ENCODE measurements at regions not wholly inside any gene's neighbourhood (a gene's known extent, or its start where the extent isn't known, plus 50 kb on each side); places are given as distances from the start of the nearest gene placed in this dataset.

DNA sequence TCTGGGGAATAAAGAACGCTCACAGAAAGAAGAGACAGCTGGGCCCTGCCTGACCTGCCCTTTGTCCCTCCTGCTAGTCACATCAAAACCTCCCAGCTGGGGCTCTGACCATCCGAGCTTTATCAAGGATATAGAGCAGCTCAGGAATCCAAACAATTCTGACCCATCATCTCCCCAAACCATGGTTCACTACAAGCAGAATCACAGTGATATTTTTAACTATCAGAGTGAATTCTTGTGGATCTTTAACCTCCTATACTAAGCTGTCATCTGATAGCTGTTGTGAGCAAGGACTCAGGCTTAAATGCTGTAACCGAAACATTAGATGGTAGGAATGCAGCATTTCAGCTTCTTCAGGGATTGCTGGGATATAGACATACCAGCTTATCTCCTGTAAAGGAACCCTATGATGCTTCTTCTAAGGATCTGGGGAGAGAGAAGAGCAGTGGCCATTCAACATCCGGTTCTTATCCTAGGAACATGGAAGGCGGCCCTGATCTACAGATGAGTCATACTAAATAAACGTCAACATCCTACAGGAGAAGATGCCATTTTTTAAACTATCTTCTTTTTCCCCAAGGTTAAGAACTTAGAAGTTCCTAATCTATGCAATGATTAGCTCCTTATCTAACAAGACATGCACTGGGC lies 84.7 kb upstream of the AKIP1 start:
- H3K27ac ChIP-seq, result no peak overlapping the region
- TF ChIP-seq ZFX (IDR thresholded peaks at IDR 0.05), result no peak
- no peak for TF ChIP-seq CTCF (conservative IDR thresholded peaks at IDR 0.05)

DNA sequence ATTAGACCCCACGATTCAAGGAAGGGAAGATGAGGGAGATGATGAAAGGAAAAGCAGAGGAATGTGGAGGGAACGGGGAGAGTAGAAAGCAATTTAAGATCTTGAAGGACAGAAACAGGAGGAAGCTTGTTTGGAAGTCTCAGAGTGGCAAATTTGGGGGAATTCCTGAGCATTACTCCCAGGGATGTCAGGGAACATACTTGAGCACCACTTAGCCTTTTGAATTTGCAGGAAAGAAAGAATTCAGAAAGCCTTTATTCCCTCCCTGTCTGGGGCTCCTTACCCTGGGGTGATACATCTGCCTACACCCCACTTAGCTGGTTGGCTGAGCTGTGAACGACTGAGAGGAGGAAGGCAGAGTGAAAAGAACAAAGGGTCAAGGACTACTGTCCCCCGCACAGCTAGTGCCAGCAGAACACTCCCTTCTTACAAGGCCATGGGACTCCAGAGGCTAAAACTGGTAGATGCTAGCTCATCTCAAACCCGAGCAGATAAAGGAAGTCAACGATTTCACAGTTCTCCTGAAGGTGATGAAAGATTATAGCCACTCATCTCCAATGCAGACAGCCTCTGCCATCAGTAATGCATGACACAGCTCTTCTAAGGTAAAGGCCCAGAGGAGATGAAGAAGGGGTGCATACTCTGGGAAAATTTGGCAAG lies 84.0 kb upstream of the AKIP1 start:
- no peak overlapping the region for H3K27ac ChIP-seq
- TF ChIP-seq ZFX (IDR thresholded peaks at IDR 0.05), result no peak
- no peak for TF ChIP-seq CTCF (conservative IDR thresholded peaks at IDR 0.05)

GRCh38 chr11:8828046-8828445 lies 82.9 kb upstream of the AKIP1 start:
- TF ChIP-seq ZFX (IDR thresholded peaks at IDR 0.05) (no peak), CTCF (conservative IDR thresholded peaks at IDR 0.05) (no peak)
- H3K27ac ChIP-seq, result no peak overlapping the region

- H3K27ac ChIP-seq, result no peak overlapping the region
- TF ChIP-seq ZFX (IDR thresholded peaks at IDR 0.05) (no peak), CTCF (conservative IDR thresholded peaks at IDR 0.05) (no peak)
These were observed 82.2 kb upstream of the AKIP1 start for GRCh38 chr11:8828580-8829361.

DNA sequence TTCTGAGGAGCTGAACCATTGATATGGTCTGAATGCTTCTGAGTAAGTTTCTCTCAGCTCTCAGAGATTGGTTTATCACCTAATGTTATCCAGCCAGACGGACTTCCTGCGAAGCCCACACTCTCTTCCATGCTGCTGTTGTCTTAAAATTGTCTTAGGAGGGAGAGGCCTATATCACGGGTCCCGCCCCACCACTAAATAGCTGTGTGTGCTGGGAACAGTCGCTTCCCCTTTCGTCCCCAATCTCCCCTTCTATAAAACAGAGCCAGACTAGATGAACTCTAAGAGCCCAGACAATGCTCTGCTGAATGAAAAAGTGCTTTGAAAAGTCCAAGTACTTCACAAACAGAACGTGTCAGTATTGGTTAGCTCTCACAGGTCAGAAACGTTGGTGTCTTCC lies 81.4 kb upstream of the AKIP1 start:
- no peak for TF ChIP-seq CTCF (conservative IDR thresholded peaks at IDR 0.05)
- TF ChIP-seq ZFX (IDR thresholded peaks at IDR 0.05), result no peak
- H3K27ac ChIP-seq, result no peak overlapping the region

DNA sequence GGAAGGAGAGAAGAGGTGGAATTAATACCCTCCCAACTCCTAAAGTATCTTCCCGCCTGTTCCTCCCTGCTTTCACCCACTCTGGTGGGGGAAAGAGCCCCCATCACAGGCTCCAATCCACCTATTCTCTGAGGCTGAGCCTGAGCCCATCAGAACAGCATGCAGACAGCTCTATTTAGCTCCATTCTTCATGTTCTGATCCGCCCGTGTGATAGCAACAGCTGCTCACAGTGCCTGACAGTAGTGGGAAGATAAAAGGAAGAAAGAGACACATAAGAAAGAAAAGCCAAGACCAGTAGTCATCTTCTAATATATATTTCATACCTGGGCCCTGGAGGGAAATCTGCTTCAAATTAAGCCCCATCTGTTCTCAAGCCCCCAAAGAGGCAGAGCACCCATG lies 80.3 kb upstream of the AKIP1 start:
- no peak overlapping the region for H3K27ac ChIP-seq
- TF ChIP-seq ZFX (IDR thresholded peaks at IDR 0.05), result no peak
- TF ChIP-seq CTCF (conservative IDR thresholded peaks at IDR 0.05), result no peak

DNA sequence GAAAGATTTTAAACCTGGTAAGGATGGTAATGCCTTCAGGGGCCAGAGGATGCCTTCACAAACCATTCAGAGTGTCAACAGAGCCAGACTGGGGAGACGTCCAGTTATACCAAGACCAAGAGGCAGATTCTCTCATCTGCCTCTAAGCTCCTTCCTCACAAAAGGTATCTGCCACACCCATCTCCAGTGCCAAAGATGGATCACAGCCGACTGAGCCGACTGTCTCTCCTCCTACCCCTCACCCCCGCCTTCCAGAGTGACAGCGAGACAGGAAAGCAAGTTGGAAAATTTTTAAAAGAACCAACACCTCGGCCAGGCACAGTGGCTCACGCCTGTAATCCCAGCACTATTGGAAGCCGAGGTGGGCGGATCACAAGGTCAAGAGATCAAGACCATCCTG lies 79.1 kb upstream of the AKIP1 start:
- H3K27ac ChIP-seq, result no peak overlapping the region
- TF ChIP-seq ZFX (IDR thresholded peaks at IDR 0.05) (no peak), CTCF (conservative IDR thresholded peaks at IDR 0.05) (no peak)
